Testis (tissue), 2 donors: ENCODE measurements at regions not wholly inside any gene's neighbourhood (a gene's known extent, or its start where the extent isn't known, plus 50 kb on each side); places are given as distances from the start of the nearest gene placed in this dataset.

Experiments
- DNase-seq: peaks from one replicate; pipeline ENCODE4 v3.0.0-alpha.2; 2019
- H3K27ac ChIP-seq, 2 donors: fragments of 200-600 bp; sonication (generic); one replicate each; pipeline ENCODE4 v1.5.1; 2019
- H3K27me3 ChIP-seq: fragments of 200-600 bp; sonication (generic); one replicate; pipeline ENCODE4 v1.5.1; 2019
- H3K36me3 ChIP-seq: fragments of 200-600 bp; sonication (generic); one replicate; pipeline ENCODE4 v1.5.1; 2017; ENCODE audit warnings: low read depth; ENCODE audit errors: missing control alignments
- H3K4me1 ChIP-seq: fragments of 200-600 bp; sonication (generic); one replicate; pipeline ENCODE4 v1.5.1; 2019
- H3K4me3 ChIP-seq, 2 donors: fragments of 200-600 bp; sonication (generic); one replicate each; pipeline ENCODE4 v1.5.1; 2017 to 2019
- H3K9me3 ChIP-seq: fragments of 200-600 bp; sonication (generic); one replicate; pipeline ENCODE4 v1.5.1; 2017
- POLR2A ChIP-seq: fragments of 450-650 bp; IDR thresholded peaks from one replicate; pipeline ENCODE4 v1.6.1; 2017; ENCODE audit warnings: antibody characterized with exemption, mild to moderate bottlenecking, moderate library complexity
- WGBS, 2 donors: methylation state at CpG; one replicate each; pipeline ENCODE4 v1.1.5; 2018; 5-methylcytosine and 5-hydroxymethylcytosine counted together
- intact Hi-C: fragments of 100-400 bp; cut with DNase I; formaldehyde crosslinking; loops from one replicate; pipeline ENCODE4 v1.15.1; 2023; ENCODE audit warnings: low total_unique reads
- TF ChIP-seq, protein P1 (sequence below), 3 experiments: fragments of 450-650 bp in 2 of 3; fragments of 200-600 bp in 1 of 3; sonication (generic) in 1 of 3; IDR thresholded peaks; one replicate each; pipeline ENCODE4 v1.5.1; 2016 to 2019; ENCODE audit warnings: antibody characterized with exemption in 3 of 3, mild to moderate bottlenecking in 2 of 3, moderate library complexity in 1 of 3

DNA sequence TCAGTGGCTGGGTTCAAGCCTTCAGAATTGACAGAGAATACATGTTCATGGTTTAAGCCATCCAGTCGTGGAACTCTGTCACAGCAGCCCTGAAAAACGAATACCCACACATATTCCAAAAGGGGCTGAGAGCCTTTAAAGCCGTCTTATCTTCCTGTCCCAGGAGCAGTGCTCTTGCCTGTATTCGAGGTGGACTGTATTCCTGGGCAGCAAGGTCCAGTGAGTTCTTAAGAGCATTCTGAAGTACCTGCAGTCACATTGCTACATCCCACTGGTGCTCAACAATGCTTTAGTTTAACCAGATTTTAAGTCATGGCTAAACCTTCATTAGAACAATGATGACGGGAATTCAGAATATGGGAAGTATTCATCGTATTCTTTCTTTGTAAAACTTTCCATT lies 380.7 kb upstream of the KLF4 start:
- Histone ChIP-seq H3K4me1 (peaks cover 16% of the 10 kb centered on the region), H3K27ac (no peak overlapping the region), H3K9me3 (no peaks in the 10 kb centered on the region), H3K4me3 (no peak overlapping the region), H3K27me3 (no peaks in the 10 kb centered on the region), H3K36me3 (no peaks in the 10 kb centered on the region)
- no peak for DNase-seq
- intact Hi-C loops, result no loop called here
- TF ChIP-seq POLR2A, result no peak
- TF ChIP-seq, protein P1, sequence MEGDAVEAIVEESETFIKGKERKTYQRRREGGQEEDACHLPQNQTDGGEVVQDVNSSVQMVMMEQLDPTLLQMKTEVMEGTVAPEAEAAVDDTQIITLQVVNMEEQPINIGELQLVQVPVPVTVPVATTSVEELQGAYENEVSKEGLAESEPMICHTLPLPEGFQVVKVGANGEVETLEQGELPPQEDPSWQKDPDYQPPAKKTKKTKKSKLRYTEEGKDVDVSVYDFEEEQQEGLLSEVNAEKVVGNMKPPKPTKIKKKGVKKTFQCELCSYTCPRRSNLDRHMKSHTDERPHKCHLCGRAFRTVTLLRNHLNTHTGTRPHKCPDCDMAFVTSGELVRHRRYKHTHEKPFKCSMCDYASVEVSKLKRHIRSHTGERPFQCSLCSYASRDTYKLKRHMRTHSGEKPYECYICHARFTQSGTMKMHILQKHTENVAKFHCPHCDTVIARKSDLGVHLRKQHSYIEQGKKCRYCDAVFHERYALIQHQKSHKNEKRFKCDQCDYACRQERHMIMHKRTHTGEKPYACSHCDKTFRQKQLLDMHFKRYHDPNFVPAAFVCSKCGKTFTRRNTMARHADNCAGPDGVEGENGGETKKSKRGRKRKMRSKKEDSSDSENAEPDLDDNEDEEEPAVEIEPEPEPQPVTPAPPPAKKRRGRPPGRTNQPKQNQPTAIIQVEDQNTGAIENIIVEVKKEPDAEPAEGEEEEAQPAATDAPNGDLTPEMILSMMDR (IDR thresholded peaks at IDR 0.05), result no peak
- WGBS, 2 donors, result 84% methylated on average over 6 of the region's 6 CpGs

DNA sequence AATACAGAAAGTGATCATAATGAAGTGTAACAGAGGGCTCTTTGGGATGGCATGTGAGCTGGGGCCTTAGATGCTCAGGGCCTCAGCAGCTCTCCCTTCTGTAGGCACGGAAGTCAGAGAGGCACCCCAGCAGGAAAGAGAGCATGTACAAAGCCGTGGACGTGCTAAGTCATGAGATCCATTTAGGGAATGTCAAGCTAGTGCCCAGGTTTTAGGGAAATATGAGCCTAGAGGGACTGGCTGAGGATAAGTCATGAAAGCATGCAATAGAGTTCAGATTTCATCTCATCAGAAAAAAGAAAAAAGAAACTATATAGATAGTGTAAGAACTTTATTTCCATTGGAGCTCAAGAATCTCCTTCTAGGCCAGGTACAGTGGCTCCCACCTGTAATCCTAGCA lies 379.5 kb upstream of the KLF4 start:
- Histone ChIP-seq H3K4me1 (peaks cover 16% of the 10 kb centered on the region), H3K9me3 (no peaks in the 10 kb centered on the region), H3K27me3 (no peaks in the 10 kb centered on the region), H3K36me3 (no peaks in the 10 kb centered on the region), H3K27ac (no peak overlapping the region), H3K4me3 (no peak overlapping the region)
- 70 to 78% methylated on average over 3 of the region's 3 CpGs for WGBS, 2 donors
- DNase-seq, result no peak
- no peak for TF ChIP-seq POLR2A
- TF ChIP-seq, protein P1 (IDR thresholded peaks at IDR 0.05), result no peak
- intact Hi-C loops, result no loop called here

DNA sequence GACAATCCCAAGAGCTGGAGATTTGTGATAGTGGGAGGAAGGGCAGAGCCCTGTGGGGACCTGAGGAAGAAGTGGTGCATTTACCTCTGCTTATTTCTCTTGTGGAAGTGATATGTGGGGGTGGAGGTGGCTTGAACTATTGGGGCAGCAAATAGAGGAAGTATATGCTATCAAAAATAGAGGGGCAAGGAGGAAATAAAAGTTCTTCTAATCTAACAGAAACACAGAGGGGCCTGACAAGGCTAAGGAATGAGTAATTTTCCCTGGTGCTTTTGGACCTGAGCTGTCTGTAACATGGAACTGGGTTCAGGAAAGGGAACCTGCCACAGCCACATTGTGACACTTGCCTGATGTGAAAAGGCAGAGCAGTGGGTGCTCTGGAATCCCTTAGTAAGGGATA lies 378.6 kb upstream of the KLF4 start:
- Histone ChIP-seq H3K4me1 (peaks cover 20% of the 10 kb centered on the region), H3K27me3 (no peaks in the 10 kb centered on the region), H3K9me3 (no peaks in the 10 kb centered on the region), H3K4me3 (no peak overlapping the region), H3K27ac (no peak overlapping the region), H3K36me3 (no peaks in the 10 kb centered on the region)
- DNase-seq, result no peak
- intact Hi-C loops, result no loop called here
- TF ChIP-seq POLR2A, result no peak
- TF ChIP-seq, protein P1 (IDR thresholded peaks at IDR 0.05), result no peak

DNA sequence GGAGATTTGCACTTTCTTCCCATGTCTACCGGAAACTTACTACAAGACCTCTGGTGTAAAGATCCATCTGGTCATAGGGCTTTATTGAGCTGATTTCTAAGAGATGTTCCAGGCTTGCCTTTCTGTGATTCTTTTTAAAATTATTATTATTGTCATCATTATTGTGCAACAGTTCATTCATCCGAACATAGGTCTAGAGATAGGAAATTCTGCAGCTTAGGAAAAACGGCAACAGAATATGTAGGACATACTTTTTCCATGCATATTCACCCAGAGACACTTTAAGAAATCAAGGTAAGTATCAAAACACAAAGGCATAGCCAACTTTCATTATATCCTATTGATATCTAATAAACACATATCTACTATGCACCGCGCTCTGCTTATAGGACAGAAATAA lies 378.2 kb upstream of the KLF4 start:
- DNase-seq, result no peak
- no peaks in the 10 kb centered on the region for H3K9me3 ChIP-seq
- no peak overlapping the region for H3K27ac ChIP-seq
- intact Hi-C loops, result no loop called here
- H3K4me1 ChIP-seq, result peaks cover 20% of the 10 kb centered on the region
- no peaks in the 10 kb centered on the region for H3K36me3 ChIP-seq
- no peak overlapping the region for H3K4me3 ChIP-seq
- TF ChIP-seq POLR2A, result no peak
- TF ChIP-seq, protein P1 (IDR thresholded peaks at IDR 0.05), result no peak
- 90 to 91% methylated on average over 5 of the region's 5 CpGs for WGBS, 2 donors
- no peaks in the 10 kb centered on the region for H3K27me3 ChIP-seq

DNA sequence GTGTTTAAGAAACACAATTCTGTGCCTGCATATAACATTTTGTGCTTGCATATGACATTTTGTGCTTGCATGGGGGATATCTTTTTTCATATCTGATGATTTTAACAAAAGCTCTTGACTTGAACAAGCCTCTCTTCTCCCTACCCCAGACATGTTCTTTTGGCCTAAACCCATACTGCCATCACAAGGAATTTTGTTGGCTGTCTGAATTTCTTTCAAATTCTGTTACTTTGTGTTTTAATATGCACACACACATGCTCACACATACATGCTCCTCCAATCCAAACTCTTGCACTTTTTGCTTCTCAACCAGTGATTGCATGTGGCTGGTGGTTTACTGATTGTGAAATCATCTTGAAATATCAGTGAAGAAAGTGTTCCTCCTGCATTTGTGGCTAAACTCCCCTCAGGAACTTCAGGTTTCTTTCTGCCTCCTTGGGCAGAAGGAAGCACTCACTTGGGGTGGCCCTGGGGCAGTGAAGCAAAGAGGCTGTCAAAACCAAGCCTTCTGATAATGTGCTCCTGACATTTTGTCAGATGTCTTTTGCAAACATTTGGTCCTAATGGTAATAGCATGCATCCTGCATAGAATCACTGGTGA lies 377.2 kb upstream of the KLF4 start:
- Histone ChIP-seq H3K27me3 (no peaks in the 10 kb centered on the region), H3K27ac (no peak overlapping the region), H3K4me1 (peaks cover 20% of the 10 kb centered on the region), H3K36me3 (no peaks in the 10 kb centered on the region), H3K9me3 (no peaks in the 10 kb centered on the region), H3K4me3 (no peak overlapping the region)
- no peak for TF ChIP-seq POLR2A
- TF ChIP-seq, protein P1 (IDR thresholded peaks at IDR 0.05), result no peak
- DNase-seq, result no peak
- intact Hi-C loops, result no loop called here
